IMR-90 (cell line): ENCODE measurements at regions not wholly inside any gene's neighbourhood (a gene's known extent, or its start where the extent isn't known, plus 50 kb on each side); places are given as distances from the start of the nearest gene placed in this dataset.

Source experiments
- BHLHE40 ChIP-seq: fragments of 150-350 bp; IDR thresholded peaks from 2 replicates; pipeline ENCODE4 v1.6.1; 2016; ENCODE audit warnings: mild to moderate bottlenecking, low read depth, low read length
- CEBPB ChIP-seq: IDR thresholded peaks from 2 replicates; pipeline ENCODE4 v1.6.1; 2012; ENCODE audit warnings: low read depth, low read length, improper control_type of control experiment
- CTCF ChIP-seq: conservative IDR thresholded peaks from 2 replicates; pipeline ENCODE4 v1.5.1; 2012; ENCODE audit warnings: mild to moderate bottlenecking, low read depth, low read length, improper control_type of control experiment
- FOS ChIP-seq: fragments of 150-350 bp; IDR thresholded peaks from 2 replicates; pipeline ENCODE4 v1.6.1; 2016; ENCODE audit warnings: low read depth, low read length
- MAFK ChIP-seq: IDR thresholded peaks from 2 replicates; pipeline ENCODE4 v1.6.1; 2012; ENCODE audit warnings: low read depth, low read length, improper control_type of control experiment
- MXI1 ChIP-seq: IDR thresholded peaks from 2 replicates; pipeline ENCODE4 v1.6.1; 2012; ENCODE audit warnings: low read depth, mild to moderate bottlenecking, low read length, moderate library complexity, borderline replicate concordance
- NFE2L2 ChIP-seq: fragments of 150-350 bp; IDR thresholded peaks from 2 replicates; pipeline ENCODE4 v1.6.1; 2016; ENCODE audit warnings: low read depth, mild to moderate bottlenecking, low read length
- POLR2A ChIP-seq: IDR thresholded peaks from 2 replicates; pipeline ENCODE4 v1.6.1; 2012; ENCODE audit warnings: mild to moderate bottlenecking, low read depth, low read length
- RAD21 ChIP-seq: IDR thresholded peaks from 2 replicates; pipeline ENCODE4 v1.6.1; 2012; ENCODE audit warnings: low read length, improper control_type of control experiment
- RFX5 ChIP-seq: IDR thresholded peaks from 2 replicates; pipeline ENCODE4 v1.8.0; 2012; ENCODE audit warnings: low read depth, mild to moderate bottlenecking, low read length, moderate library complexity
- SMC3 ChIP-seq: fragments of 150-350 bp; IDR thresholded peaks from 2 replicates; pipeline ENCODE4 v1.6.1; 2016; ENCODE audit warnings: low read depth, mild to moderate bottlenecking, antibody characterized with exemption, low read length, moderate library complexity
- USF2 ChIP-seq: fragments of 150-350 bp; IDR thresholded peaks from 2 replicates; pipeline ENCODE4 v1.6.1; 2017; ENCODE audit warnings: mild to moderate bottlenecking, antibody characterized with exemption, low read length, low read depth
- TF ChIP-seq, protein P1 (sequence below): fragments of 150-350 bp; IDR thresholded peaks from 2 replicates; pipeline ENCODE4 v1.6.1; 2016; ENCODE audit warnings: low read depth, mild to moderate bottlenecking, low read length, moderate library complexity, borderline replicate concordance

DNA sequence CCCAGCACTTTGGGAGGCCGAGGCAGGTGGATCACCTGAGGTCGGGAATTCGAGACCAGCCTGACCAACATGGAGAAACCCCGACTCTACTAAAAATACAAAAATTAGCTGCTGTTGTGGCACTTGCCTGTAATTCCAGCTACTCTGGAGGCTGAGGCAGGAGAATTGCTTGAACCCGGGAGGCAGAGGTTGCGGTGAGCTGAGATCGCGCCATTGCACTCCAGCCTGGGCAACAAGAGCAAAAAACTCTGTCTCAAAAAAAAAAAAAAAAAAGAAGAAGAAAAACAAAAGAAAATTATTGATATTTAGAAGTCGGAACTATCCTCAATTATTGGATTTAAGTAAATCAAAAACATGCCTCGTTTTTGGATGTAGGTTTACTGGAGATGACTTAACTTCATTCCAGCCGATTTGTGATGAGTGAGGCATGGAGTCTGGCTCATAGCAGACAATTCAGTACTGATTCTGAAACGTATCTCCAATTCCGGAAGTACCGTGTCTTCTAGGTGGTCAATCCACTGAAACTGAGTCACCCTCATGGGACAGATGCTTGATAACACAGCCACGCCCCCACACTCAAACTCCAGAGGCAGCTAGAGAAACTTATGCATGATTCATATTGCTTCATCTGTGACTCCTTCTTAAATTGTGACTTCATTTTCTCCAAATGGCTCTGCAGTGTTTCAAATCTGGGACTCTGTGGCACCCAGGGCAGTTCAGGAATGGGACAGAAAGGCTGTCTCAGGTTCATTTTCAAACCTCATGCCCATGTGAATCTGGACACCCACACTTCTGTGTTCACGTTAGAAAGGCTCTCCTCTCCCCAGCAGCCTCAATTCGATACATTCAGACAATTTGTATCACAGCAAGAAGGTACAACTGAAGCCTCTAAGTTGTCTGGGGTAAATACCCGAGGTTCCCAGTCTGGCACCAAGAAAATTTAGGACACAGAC is 110.4 kb upstream of the ARMC2 start:
- no peak for TF ChIP-seq CTCF
- TF ChIP-seq POLR2A: no peak
- TF ChIP-seq, protein P1, sequence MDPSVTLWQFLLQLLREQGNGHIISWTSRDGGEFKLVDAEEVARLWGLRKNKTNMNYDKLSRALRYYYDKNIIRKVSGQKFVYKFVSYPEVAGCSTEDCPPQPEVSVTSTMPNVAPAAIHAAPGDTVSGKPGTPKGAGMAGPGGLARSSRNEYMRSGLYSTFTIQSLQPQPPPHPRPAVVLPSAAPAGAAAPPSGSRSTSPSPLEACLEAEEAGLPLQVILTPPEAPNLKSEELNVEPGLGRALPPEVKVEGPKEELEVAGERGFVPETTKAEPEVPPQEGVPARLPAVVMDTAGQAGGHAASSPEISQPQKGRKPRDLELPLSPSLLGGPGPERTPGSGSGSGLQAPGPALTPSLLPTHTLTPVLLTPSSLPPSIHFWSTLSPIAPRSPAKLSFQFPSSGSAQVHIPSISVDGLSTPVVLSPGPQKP: no peak
- peak; percentile 69; the same call in 1 of the 2 replicates for TF ChIP-seq BHLHE40
- no peak for TF ChIP-seq MAFK
- peak; percentile 6; the same call in 1 of the 2 replicates for TF ChIP-seq USF2
- peak; percentile 89 for TF ChIP-seq FOS
- peak; percentile 96 for TF ChIP-seq CEBPB
- no peak for TF ChIP-seq RAD21
- no peak for TF ChIP-seq SMC3
- no peak for TF ChIP-seq MXI1
- TF ChIP-seq NFE2L2: peak; percentile 30; the same call in 1 of the 2 replicates
- no peak for TF ChIP-seq RFX5
